ENCODE measurements at regions not wholly inside any gene's neighbourhood (a gene's known extent, or its start where the extent isn't known, plus 50 kb on each side); places are given as distances from the start of the nearest gene placed in this dataset.

DNA sequence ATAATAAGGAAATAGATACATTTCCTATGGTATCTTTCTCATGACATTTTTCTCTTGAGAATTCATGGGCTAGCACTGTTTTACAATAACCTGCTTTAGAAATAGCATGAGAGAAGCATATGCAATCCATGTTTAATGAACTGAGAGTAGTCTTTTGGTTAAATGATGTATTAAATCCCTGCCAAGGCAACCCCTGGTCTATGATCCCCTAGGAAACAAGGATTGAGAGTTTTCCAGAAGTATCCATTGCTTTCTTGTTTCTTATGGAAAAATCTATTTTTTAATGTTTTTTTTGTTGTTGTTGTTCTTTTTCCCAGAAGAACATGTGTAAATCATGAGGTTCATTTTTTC, 390.5 kb upstream of the HSF2 start (continued):
- TF ChIP-seq NBN (IDR thresholded peaks at IDR 0.05; ENCODE audit: low read depth), result no peak
- TF ChIP-seq, protein P1, sequence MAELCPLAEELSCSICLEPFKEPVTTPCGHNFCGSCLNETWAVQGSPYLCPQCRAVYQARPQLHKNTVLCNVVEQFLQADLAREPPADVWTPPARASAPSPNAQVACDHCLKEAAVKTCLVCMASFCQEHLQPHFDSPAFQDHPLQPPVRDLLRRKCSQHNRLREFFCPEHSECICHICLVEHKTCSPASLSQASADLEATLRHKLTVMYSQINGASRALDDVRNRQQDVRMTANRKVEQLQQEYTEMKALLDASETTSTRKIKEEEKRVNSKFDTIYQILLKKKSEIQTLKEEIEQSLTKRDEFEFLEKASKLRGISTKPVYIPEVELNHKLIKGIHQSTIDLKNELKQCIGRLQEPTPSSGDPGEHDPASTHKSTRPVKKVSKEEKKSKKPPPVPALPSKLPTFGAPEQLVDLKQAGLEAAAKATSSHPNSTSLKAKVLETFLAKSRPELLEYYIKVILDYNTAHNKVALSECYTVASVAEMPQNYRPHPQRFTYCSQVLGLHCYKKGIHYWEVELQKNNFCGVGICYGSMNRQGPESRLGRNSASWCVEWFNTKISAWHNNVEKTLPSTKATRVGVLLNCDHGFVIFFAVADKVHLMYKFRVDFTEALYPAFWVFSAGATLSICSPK (IDR thresholded peaks at IDR 0.05; ENCODE audit: borderline replicate concordance), result no peak

DNA sequence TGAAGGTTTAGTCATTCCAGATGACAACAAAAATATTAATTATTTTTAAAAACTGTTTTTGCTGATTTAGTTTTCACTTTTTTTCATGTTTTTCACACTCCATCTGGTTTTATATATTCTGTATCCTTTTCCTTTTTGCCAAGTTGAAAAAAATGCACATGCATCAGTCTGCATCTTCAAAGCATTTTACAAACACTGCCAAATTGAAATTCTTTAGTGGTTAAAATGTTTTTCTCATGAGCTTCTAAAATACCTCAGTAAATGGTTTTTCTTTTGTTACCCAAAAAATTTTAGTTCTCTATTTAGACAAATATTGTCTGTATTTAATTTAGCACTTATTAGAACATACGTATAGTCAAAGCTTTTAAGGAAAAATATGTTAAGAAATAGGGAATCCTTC, 386.9 kb upstream of the HSF2 start:
- Histone ChIP-seq H3K27me3 (ENCODE audit: control insufficient read depth in 2 of 2, insufficient read depth in 2 of 2, low read length in 2 of 2) (no peaks in the 10 kb centered on the region), H3K4me1 (replicated peaks in 1 of 2; ENCODE audit: control insufficient read depth in 2 of 2, insufficient read depth in 2 of 2, low read length in 2 of 2) (no peaks in the 10 kb centered on the region), H3K9me3 (replicated peaks; ENCODE audit: control insufficient read depth, insufficient read depth, low read depth, low read length) (no peaks in the 10 kb centered on the region), H3K27ac (ENCODE audit: extremely low read depth, low read depth, low read length) (no peak overlapping the region), H3K36me3 (ENCODE audit: control insufficient read depth, insufficient read depth, low read length) (no peaks in the 10 kb centered on the region), H3K79me2 (ENCODE audit: control insufficient read depth, insufficient read depth, low read length) (no peaks in the 10 kb centered on the region), H3K9ac (ENCODE audit: insufficient read depth in 1 of 2, low read depth in 2 of 2, low read length in 2 of 2) (no peak overlapping the region), H4K20me1 (replicated peaks; ENCODE audit: control insufficient read depth, insufficient read depth, low read length) (no peaks in the 10 kb centered on the region), H3K9me1 (ENCODE audit: control insufficient read depth, insufficient read depth, low read length) (no peaks in the 10 kb centered on the region), H2AFZ (ENCODE audit: low read depth, low read length) (no peak overlapping the region), H3K4me3 (no peak overlapping the region), H3K4me2 (ENCODE audit: insufficient read depth, low read length) (no peak overlapping the region)
- intact Hi-C loops (cut with micrococcal nuclease) (no loop called here), in situ Hi-C loops (cut with MboI) (no loop called here)
- BruUV-seq (replicated peaks), result no TSS peak
- WGBS (ENCODE audit: insufficient coverage, low coverage, missing lambda C conversion rate), result 0% methylated on average over 1 of the region's 1 CpG
- POLR2A ChIA-PET, result no interaction called here
- TF ChIP-seq KLF16 (IDR thresholded peaks at IDR 0.05) (no peak), ILF3 (IDR thresholded peaks at IDR 0.05; ENCODE audit: borderline replicate concordance) (no peak), SIN3A (IDR thresholded peaks at IDR 0.05; ENCODE audit: borderline replicate concordance in 2 of 2, control insufficient read depth in 1 of 2, low read depth in 2 of 2, low read length in 2 of 2) (no peak), LEF1 (IDR thresholded peaks at IDR 0.05) (no peak)
- CTCF ChIA-PET (ENCODE audit: low intra/inter-chr PET ratio), result no interaction called here
- DNase-seq (ENCODE audit: extremely low read depth in 1 of 4, low spot score in 3 of 4) (no peak), FAIRE-seq (no peak), ATAC-seq (no peak)

All from K562 (cell line).